PC-3 (cell line): ENCODE measurements at regions not wholly inside any gene's neighbourhood (a gene's known extent, or its start where the extent isn't known, plus 50 kb on each side); places are given as distances from the start of the nearest gene placed in this dataset.
"Not testable (repeated sequence)": the region's sequence is repeated elsewhere in the genome, so short reads cannot be mapped to it uniquely, and the experiment has no call there.

Experiments
- ATAC-seq: fragments of 200-7000 bp; cut with Tn5 transposase; 2 replicates; pipeline ENCODE4 v1.9.1; 2020; ENCODE audit warnings: mild to moderate bottlenecking, moderate library complexity
- BruUV-seq: library from RNA; stranded (reverse); fragments of 400-500 nt; replicated peaks from 2 replicates; lab custom pipeline; 2021; lab: Mats Ljungman, UMichigan
- CTCF ChIA-PET: fragments of 300-600 bp; sonication (Branson Sonifier 250); formaldehyde crosslinking; loops from one replicate; lab custom pipeline; 2022; ENCODE audit warnings: antibody characterized with exemption; lab: Charles Lee
- POLR2A ChIA-PET: fragments of 300-600 bp; sonication (Branson Sonifier 250); formaldehyde crosslinking; loops from one replicate; lab custom pipeline; 2022; ENCODE audit warnings: antibody characterized with exemption; ENCODE audit not compliant: unreplicated experiment; lab: Charles Lee
- DNase-seq: peaks from one replicate; pipeline ENCODE4 v3.0.0-alpha.2; 2015
- H2AFZ ChIP-seq: fragments of 300-600 bp; sonication (generic); 2 replicates; pipeline ENCODE4 v1.6.0; 2016; ENCODE audit warnings: antibody characterized with exemption, low read length
- H3F3A ChIP-seq: fragments of 300-600 bp; sonication (generic); one replicate; pipeline ENCODE4 v1.6.0; 2017; ENCODE audit warnings: antibody characterized with exemption, low read length, control low read depth, mild to moderate bottlenecking; ENCODE audit not compliant: unreplicated experiment
- H3K27ac ChIP-seq: fragments of 300-600 bp; sonication (generic); 2 replicates; pipeline ENCODE4 v1.5.1; 2016; ENCODE audit warnings: mild to moderate bottlenecking, low read length
- H3K27me3 ChIP-seq: fragments of 300-600 bp; sonication (generic); 2 replicates; pipeline ENCODE4 v1.6.1; 2016; ENCODE audit warnings: low read length, mixed read lengths
- H3K36me3 ChIP-seq: fragments of 300-600 bp; sonication (generic); 2 replicates; pipeline ENCODE4 v1.6.1; 2016; ENCODE audit warnings: low read depth, mixed run types, low read length, mixed read lengths
- H3K4me1 ChIP-seq: fragments of 300-600 bp; sonication (generic); 2 replicates; pipeline ENCODE4 v1.5.1; 2016; ENCODE audit warnings: low read length; ENCODE audit not compliant: insufficient read depth
- H3K4me2 ChIP-seq: fragments of 300-600 bp; sonication (generic); 2 replicates; pipeline ENCODE4 v1.6.0; 2016; ENCODE audit warnings: low read length
- H3K4me3 ChIP-seq: fragments of 300-600 bp; sonication (generic); 2 replicates; pipeline ENCODE4 v1.5.1; 2016; ENCODE audit warnings: mild to moderate bottlenecking, low read length, mixed read lengths
- H3K79me2 ChIP-seq: fragments of 300-600 bp; sonication (generic); 2 replicates; pipeline ENCODE4 v1.6.1; 2017; ENCODE audit warnings: low read length, mixed read lengths
- H3K9ac ChIP-seq: fragments of 300-600 bp; sonication (generic); 2 replicates; pipeline ENCODE4 v1.6.0; 2016; ENCODE audit warnings: mild to moderate bottlenecking, low read length
- H3K9me2 ChIP-seq: fragments of 300-600 bp; sonication (generic); replicated peaks from 2 replicates; pipeline ENCODE4 v1.6.1; 2016; ENCODE audit warnings: mixed run types, low read length, mixed read lengths
- H3K9me3 ChIP-seq: fragments of 300-600 bp; sonication (generic); 2 replicates; pipeline ENCODE4 v1.6.1; 2016; ENCODE audit warnings: low read length, mixed read lengths
- H4K20me1 ChIP-seq: fragments of 300-600 bp; sonication (generic); 2 replicates; pipeline ENCODE4 v1.6.1; 2016; ENCODE audit warnings: low read length, mixed read lengths
- CTCF ChIP-seq: fragments of 300-600 bp; sonication (generic); conservative IDR thresholded peaks from 2 replicates; pipeline ENCODE4 v1.5.1; 2017; ENCODE audit warnings: antibody characterized with exemption, low read depth, mild to moderate bottlenecking, low read length
- EZH2 ChIP-seq: fragments of 300-600 bp; sonication (generic); IDR thresholded peaks from one replicate; pipeline ENCODE4 v1.6.1; 2017; ENCODE audit warnings: antibody characterized with exemption, mild to moderate bottlenecking, low read length; ENCODE audit not compliant: unreplicated experiment
- EZH2phosphoT487 ChIP-seq: fragments of 300-600 bp; sonication (generic); IDR thresholded peaks from 2 replicates; pipeline ENCODE4 v1.6.1; 2018; ENCODE audit warnings: mild to moderate bottlenecking, antibody characterized with exemption, low read length, borderline replicate concordance
- intact Hi-C: fragments of 100-400 bp; cut with micrococcal nuclease; formaldehyde crosslinking; loops from 2 replicates; pipeline ENCODE4 v1.9.0; 2023

GRCh38 chr2:239829326-239829725 lies 195.8 kb downstream of the NDUFA10 start:
- no peaks in the 10 kb centered on the region for H4K20me1 ChIP-seq
- TF ChIP-seq EZH2 (no peak), CTCF (no peak), EZH2phosphoT487 (no peak)
- H3K4me3 ChIP-seq = no peak overlapping the region
- H2AFZ ChIP-seq = no peak overlapping the region
- no peaks in the 10 kb centered on the region for H3K9me3 ChIP-seq
- ChIA-PET POLR2A (no interaction called here), CTCF (no interaction called here)
- no peaks in the 10 kb centered on the region for H3K4me1 ChIP-seq
- H3K4me2 ChIP-seq = no peak overlapping the region
- no peaks in the 10 kb centered on the region for H3K36me3 ChIP-seq
- no peak overlapping the region for H3K9ac ChIP-seq
- no peaks in the 10 kb centered on the region for H3K79me2 ChIP-seq
- intact Hi-C loops = no loop called here
- BruUV-seq = no TSS peak
- DNase-seq (no peak), ATAC-seq (no peak)
- no peaks in the 10 kb centered on the region for H3K9me2 ChIP-seq
- no peaks in the 10 kb centered on the region for H3F3A ChIP-seq
- 0 out of 2 replicates have a peak, but pooled peaks cover 8% of the 10 kb centered on the region for H3K27me3 ChIP-seq
- H3K27ac ChIP-seq = no peak overlapping the region

DNA sequence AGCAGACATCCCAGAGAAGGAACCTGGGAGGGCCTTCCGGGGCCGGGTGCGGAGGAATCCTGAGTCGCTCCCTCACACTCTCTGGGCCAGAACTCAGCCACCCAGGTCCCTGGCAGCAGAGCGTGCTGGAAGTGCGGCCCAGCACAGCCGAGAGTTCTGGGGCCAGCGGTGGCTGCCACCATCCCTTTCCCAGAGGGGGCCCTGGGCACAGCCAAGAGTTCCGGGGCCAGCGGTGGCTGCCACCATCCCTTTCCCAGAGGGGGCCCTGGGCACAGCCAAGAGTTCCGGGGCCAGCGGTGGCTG lies 196.2 kb downstream of the NDUFA10 start:
- H3K9me3 ChIP-seq, H3K4me2 ChIP-seq, H3K4me3 ChIP-seq, H3K4me1 ChIP-seq, CTCF ChIA-PET, H3K36me3 ChIP-seq, H3K79me2 ChIP-seq, H3K27ac ChIP-seq, DNase-seq, POLR2A ChIA-PET, H3K27me3 ChIP-seq, H4K20me1 ChIP-seq, H2AFZ ChIP-seq, H3K9ac ChIP-seq, BruUV-seq, H3K9me2 ChIP-seq, intact Hi-C loops, H3F3A ChIP-seq, ATAC-seq: not testable (repeated sequence)

GRCh38 chr2:239828192-239828972 lies 196.8 kb downstream of the NDUFA10 start:
- H3K27me3 ChIP-seq = 0 out of 2 replicates have a peak, but pooled peaks cover 8% of the 10 kb centered on the region
- H3K9me2 ChIP-seq = no peaks in the 10 kb centered on the region
- no peak for TF ChIP-seq EZH2
- TF ChIP-seq EZH2phosphoT487 = no peak
- no peak for TF ChIP-seq CTCF
- H3K27ac ChIP-seq = no peak overlapping the region
- no peak for DNase-seq
- ChIA-PET CTCF (no interaction called here), POLR2A (no interaction called here)
- no peak overlapping the region for H3K9ac ChIP-seq
- H3K4me1 ChIP-seq = no peaks in the 10 kb centered on the region
- H3K9me3 ChIP-seq = no peaks in the 10 kb centered on the region
- H3K36me3 ChIP-seq = no peaks in the 10 kb centered on the region
- ATAC-seq = no peak
- H2AFZ ChIP-seq = no peak overlapping the region
- no TSS peak for BruUV-seq
- intact Hi-C loops = no loop called here
- H3F3A ChIP-seq = no peaks in the 10 kb centered on the region
- H3K79me2 ChIP-seq = no peaks in the 10 kb centered on the region
- H3K4me3 ChIP-seq = no peak overlapping the region
- no peaks in the 10 kb centered on the region for H4K20me1 ChIP-seq
- no peak overlapping the region for H3K4me2 ChIP-seq
